ENCODE measurements at regions not wholly inside any gene's neighbourhood (a gene's known extent, or its start where the extent isn't known, plus 50 kb on each side); places are given as distances from the start of the nearest gene placed in this dataset.

DNA sequence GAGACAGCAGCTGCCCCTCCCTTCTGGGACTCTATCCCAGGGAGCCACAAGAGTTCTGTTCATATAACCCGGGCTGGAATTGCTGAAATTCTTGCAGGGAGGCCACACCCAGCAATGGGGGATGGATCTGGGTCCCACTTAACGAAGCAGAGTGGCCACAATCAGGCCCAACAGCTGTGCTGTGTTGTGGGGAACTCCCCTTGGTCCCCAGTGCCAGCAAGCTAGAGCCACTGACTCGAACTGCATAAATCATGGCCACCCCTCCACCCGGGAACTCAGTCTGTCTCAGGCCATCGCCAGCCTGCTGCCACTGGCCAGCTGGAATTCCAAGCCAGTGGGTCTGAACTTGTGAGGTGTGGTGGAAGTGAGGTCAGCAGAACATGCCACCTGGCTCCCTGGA is 111.1 kb downstream of the KLF8 start:
- Histone ChIP-seq H3K27ac (ENCODE audit: control insufficient read depth, insufficient read depth) (no peak overlapping the region), H3K36me3 (ENCODE audit: control insufficient read depth in 2 of 2, insufficient read depth in 2 of 2, low read length in 1 of 2) (no peaks in the 10 kb centered on the region), H3K27me3 (replicated peaks in 1 of 2; ENCODE audit: control insufficient read depth in 2 of 2, insufficient read depth in 2 of 2, low read length in 1 of 2) (no peaks in the 10 kb centered on the region), H3K9ac (ENCODE audit: control insufficient read depth, insufficient read depth, low read length) (no peak overlapping the region), H3K9me3 (replicated peaks; ENCODE audit: control insufficient read depth, insufficient read depth, low read length) (no peaks in the 10 kb centered on the region; the same call in 2 of the 3 replicates), H4K20me1 (ENCODE audit: control insufficient read depth, insufficient read depth) (no peaks in the 10 kb centered on the region), H3K79me2 (ENCODE audit: control insufficient read depth, insufficient read depth, low read length) (no peaks in the 10 kb centered on the region), H3K4me2 (ENCODE audit: control insufficient read depth, insufficient read depth) (no peak overlapping the region), H2AFZ (ENCODE audit: control insufficient read depth, low read depth, low read length) (no peak overlapping the region), H3K4me1 (ENCODE audit: control insufficient read depth, insufficient read depth, low read length) (no peaks in the 10 kb centered on the region), H3K4me3 (no peak overlapping the region)
- DNase-seq (ENCODE audit: low read depth, low spot score) = no peak
- no TSS peak for BruUV-seq (replicated peaks)
- ChIA-PET CTCF (no interaction called here), POLR2A (no interaction called here), RAD21 (ENCODE audit: unreplicated experiment) (no interaction called here), SMC1A (ENCODE audit: uncharacterized antibody, unreplicated experiment) (no interaction called here)
- TF ChIP-seq, protein P1, sequence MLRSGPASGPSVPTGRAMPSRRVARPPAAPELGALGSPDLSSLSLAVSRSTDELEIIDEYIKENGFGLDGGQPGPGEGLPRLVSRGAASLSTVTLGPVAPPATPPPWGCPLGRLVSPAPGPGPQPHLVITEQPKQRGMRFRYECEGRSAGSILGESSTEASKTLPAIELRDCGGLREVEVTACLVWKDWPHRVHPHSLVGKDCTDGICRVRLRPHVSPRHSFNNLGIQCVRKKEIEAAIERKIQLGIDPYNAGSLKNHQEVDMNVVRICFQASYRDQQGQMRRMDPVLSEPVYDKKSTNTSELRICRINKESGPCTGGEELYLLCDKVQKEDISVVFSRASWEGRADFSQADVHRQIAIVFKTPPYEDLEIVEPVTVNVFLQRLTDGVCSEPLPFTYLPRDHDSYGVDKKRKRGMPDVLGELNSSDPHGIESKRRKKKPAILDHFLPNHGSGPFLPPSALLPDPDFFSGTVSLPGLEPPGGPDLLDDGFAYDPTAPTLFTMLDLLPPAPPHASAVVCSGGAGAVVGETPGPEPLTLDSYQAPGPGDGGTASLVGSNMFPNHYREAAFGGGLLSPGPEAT (IDR thresholded peaks at IDR 0.05; ENCODE audit: low read depth) = no peak
- TF ChIP-seq SP1 (IDR thresholded peaks at IDR 0.05; ENCODE audit: low read depth, low read length) = no peak
- no peak for TF ChIP-seq SPI1 (IDR thresholded peaks at IDR 0.05; ENCODE audit: borderline replicate concordance, insufficient read depth, low read depth, low read length)
- TF ChIP-seq MEF2A (IDR thresholded peaks at IDR 0.05; ENCODE audit: insufficient read depth, low read depth, low read length) = no peak
- TF ChIP-seq MAX (IDR thresholded peaks at IDR 0.05; ENCODE audit: low read depth, low read length) = no peak
- TF ChIP-seq RFX5 (IDR thresholded peaks at IDR 0.05; ENCODE audit: low read depth, low read length) = no peak
- TF ChIP-seq FOS (IDR thresholded peaks at IDR 0.05; ENCODE audit: borderline replicate concordance, extremely low read depth, insufficient read length) = no peak
- no peak for TF ChIP-seq HDGF (IDR thresholded peaks at IDR 0.05)
- TF ChIP-seq RCOR1 (conservative IDR thresholded peaks at IDR 0.05; ENCODE audit: low read depth, low read length) = no peak
- TF ChIP-seq SIN3A (IDR thresholded peaks at IDR 0.05; ENCODE audit: low read depth, low read length) = no peak
- no peak for TF ChIP-seq NRF1 (conservative IDR thresholded peaks at IDR 0.05; ENCODE audit: low read depth, low read length)
- FAIRE-seq = no peak
- no peak for ATAC-seq
- intact Hi-C loops (cut with micrococcal nuclease; ENCODE audit: unreplicated experiment) (no loop called here), in situ Hi-C loops (cut with MboI) (no loop called here)
- 0% methylated on average over 4 of the region's 5 CpGs for WGBS (ENCODE audit: insufficient coverage, insufficient replicate concordance, low lambda C conversion rate, missing lambda C conversion rate)

All from GM12878 (cell line).